ENCODE measurements at regions not wholly inside any gene's neighbourhood (a gene's known extent, or its start where the extent isn't known, plus 50 kb on each side); places are given as distances from the start of the nearest gene placed in this dataset.
"Not testable (repeated sequence)": the region's sequence is repeated elsewhere in the genome, so short reads cannot be mapped to it uniquely, and the experiment has no call there.

GRCh38 chr9:103287361-103287760 is 292.2 kb downstream of the CYLC2 start:
- TF ChIP-seq POLR2A (IDR thresholded peaks at IDR 0.05; ENCODE audit: low read length) (no peak), GATA1 (IDR thresholded peaks at IDR 0.05; ENCODE audit: low read depth, low read length) (no peak)
- no peak for DNase-seq

- TF ChIP-seq POLR2A (IDR thresholded peaks at IDR 0.05; ENCODE audit: low read length), result no peak
- no peak for TF ChIP-seq GATA1 (IDR thresholded peaks at IDR 0.05; ENCODE audit: low read depth, low read length)
- DNase-seq, result no peak
These were observed 301.1 kb downstream of the CYLC2 start for GRCh38 chr9:103296189-103296588.

GRCh38 chr9:103301051-103301450 is 305.9 kb downstream of the CYLC2 start:
- TF ChIP-seq GATA1 (IDR thresholded peaks at IDR 0.05; ENCODE audit: low read depth, low read length) (no peak), POLR2A (IDR thresholded peaks at IDR 0.05; ENCODE audit: low read length) (no peak)
- no peak for DNase-seq

- TF ChIP-seq GATA1 (IDR thresholded peaks at IDR 0.05; ENCODE audit: low read depth, low read length) (no peak), POLR2A (IDR thresholded peaks at IDR 0.05; ENCODE audit: low read length) (no peak)
- no peak for DNase-seq
These were observed 309.7 kb downstream of the CYLC2 start for GRCh38 chr9:103304797-103305196.

- TF ChIP-seq POLR2A (IDR thresholded peaks at IDR 0.05; ENCODE audit: low read length), result no peak
- no peak for TF ChIP-seq GATA1 (IDR thresholded peaks at IDR 0.05; ENCODE audit: low read depth, low read length)
- peak in 1 of 2 experiments; percentile 1 for DNase-seq
These were observed 324.8 kb downstream of the CYLC2 start for GRCh38 chr9:103319979-103320378.

- TF ChIP-seq POLR2A (IDR thresholded peaks at IDR 0.05; ENCODE audit: low read length), result no peak
- no peak for TF ChIP-seq GATA1 (IDR thresholded peaks at IDR 0.05; ENCODE audit: low read depth, low read length)
- no peak for DNase-seq
These were observed 328.6 kb downstream of the CYLC2 start for GRCh38 chr9:103323699-103324098.

- TF ChIP-seq POLR2A (IDR thresholded peaks at IDR 0.05; ENCODE audit: low read length), result no peak
- no peak for TF ChIP-seq GATA1 (IDR thresholded peaks at IDR 0.05; ENCODE audit: low read depth, low read length)
- DNase-seq, result no peak
These were observed 340.3 kb downstream of the CYLC2 start for GRCh38 chr9:103335461-103335860.

GRCh38 chr9:103355000-103355399 is 359.9 kb downstream of the CYLC2 start:
- TF ChIP-seq GATA1 (IDR thresholded peaks at IDR 0.05; ENCODE audit: low read depth, low read length), result no peak
- no peak for TF ChIP-seq POLR2A (IDR thresholded peaks at IDR 0.05; ENCODE audit: low read length)
- no peak for DNase-seq

GRCh38 chr9:103357980-103358379 is 362.8 kb downstream of the CYLC2 start:
- not testable (repeated sequence) for DNase-seq

GRCh38 chr9:103361906-103362305 is 366.8 kb downstream of the CYLC2 start:
- TF ChIP-seq POLR2A (IDR thresholded peaks at IDR 0.05; ENCODE audit: low read length), result no peak
- TF ChIP-seq GATA1 (IDR thresholded peaks at IDR 0.05; ENCODE audit: low read depth, low read length), result no peak
- DNase-seq, result no peak

- DNase-seq, result no peak
These were observed 367.9 kb downstream of the CYLC2 start for GRCh38 chr9:103362986-103363385.

GRCh38 chr9:103364753-103365152 is 369.6 kb downstream of the CYLC2 start:
- DNase-seq, result no peak
- TF ChIP-seq GATA1 (IDR thresholded peaks at IDR 0.05; ENCODE audit: low read depth, low read length) (no peak), POLR2A (IDR thresholded peaks at IDR 0.05; ENCODE audit: low read length) (no peak)

More at GRCh38 chr9:103362986-103363385, 367.9 kb downstream of the CYLC2 start:
- no peak for TF ChIP-seq POLR2A (IDR thresholded peaks at IDR 0.05; ENCODE audit: low read length)
- TF ChIP-seq GATA1 (IDR thresholded peaks at IDR 0.05; ENCODE audit: low read depth, low read length), result no peak

GRCh38 chr9:103371152-103371551 is 376.0 kb downstream of the CYLC2 start:
- TF ChIP-seq GATA1 (IDR thresholded peaks at IDR 0.05; ENCODE audit: low read depth, low read length) (no peak), POLR2A (IDR thresholded peaks at IDR 0.05; ENCODE audit: low read length) (no peak)
- DNase-seq, result no peak

GRCh38 chr9:103372828-103373227 is 377.7 kb downstream of the CYLC2 start:
- no peak for DNase-seq
- TF ChIP-seq POLR2A (IDR thresholded peaks at IDR 0.05; ENCODE audit: low read length) (no peak), GATA1 (IDR thresholded peaks at IDR 0.05; ENCODE audit: low read depth, low read length) (no peak)

GRCh38 chr9:103377667-103378066 is 382.5 kb downstream of the CYLC2 start:
- no peak for TF ChIP-seq POLR2A (IDR thresholded peaks at IDR 0.05; ENCODE audit: low read length)
- TF ChIP-seq GATA1 (IDR thresholded peaks at IDR 0.05; ENCODE audit: low read depth, low read length), result no peak

More at GRCh38 chr9:103377667-103378066, 382.5 kb downstream of the CYLC2 start:
- DNase-seq, result no peak

Measured in erythroblast (primary cell).